BE2C (cell line): ENCODE measurements at regions not wholly inside any gene's neighbourhood (a gene's known extent, or its start where the extent isn't known, plus 50 kb on each side); places are given as distances from the start of the nearest gene placed in this dataset.

Experiments used
- DNase-seq: peaks from one replicate; pipeline ENCODE4 v3.0.0-alpha.2; 2020
- H3K27me3 ChIP-seq: fragments of 250-450 bp; sonication (Bioruptor Pico); 2 replicates; pipeline ENCODE4 v1.5.1; 2020; ENCODE audit warnings: mild to moderate bottlenecking
- H3K36me3 ChIP-seq: fragments of 250-450 bp; sonication (Bioruptor Pico); 2 replicates; pipeline ENCODE4 v1.5.1; 2020; ENCODE audit warnings: mild to moderate bottlenecking
- H3K4me1 ChIP-seq: fragments of 250-450 bp; sonication (Bioruptor Pico); 2 replicates; pipeline ENCODE4 v1.5.1; 2020
- H3K4me3 ChIP-seq: 2 replicates; pipeline ENCODE4 v1.5.1; 2011; ENCODE audit warnings: low read depth, low read length
- H3K9me3 ChIP-seq: fragments of 250-450 bp; sonication (Bioruptor Pico); 2 replicates; pipeline ENCODE4 v1.5.1; 2020
- TF ChIP-seq, protein P1 (sequence below): IDR thresholded peaks from 2 replicates; pipeline ENCODE4 v1.5.1; 2012; ENCODE audit warnings: mild to moderate bottlenecking, low read depth, low read length

GRCh38 chr3:117914540-117915100 is 1120.0 kb downstream of the IGSF11 start:
- H3K4me1 ChIP-seq = peaks cover 56% of the 10 kb centered on the region
- no peaks in the 10 kb centered on the region for H3K36me3 ChIP-seq
- H3K4me3 ChIP-seq = peak overlapping the region; percentile 25
- TF ChIP-seq, protein P1, sequence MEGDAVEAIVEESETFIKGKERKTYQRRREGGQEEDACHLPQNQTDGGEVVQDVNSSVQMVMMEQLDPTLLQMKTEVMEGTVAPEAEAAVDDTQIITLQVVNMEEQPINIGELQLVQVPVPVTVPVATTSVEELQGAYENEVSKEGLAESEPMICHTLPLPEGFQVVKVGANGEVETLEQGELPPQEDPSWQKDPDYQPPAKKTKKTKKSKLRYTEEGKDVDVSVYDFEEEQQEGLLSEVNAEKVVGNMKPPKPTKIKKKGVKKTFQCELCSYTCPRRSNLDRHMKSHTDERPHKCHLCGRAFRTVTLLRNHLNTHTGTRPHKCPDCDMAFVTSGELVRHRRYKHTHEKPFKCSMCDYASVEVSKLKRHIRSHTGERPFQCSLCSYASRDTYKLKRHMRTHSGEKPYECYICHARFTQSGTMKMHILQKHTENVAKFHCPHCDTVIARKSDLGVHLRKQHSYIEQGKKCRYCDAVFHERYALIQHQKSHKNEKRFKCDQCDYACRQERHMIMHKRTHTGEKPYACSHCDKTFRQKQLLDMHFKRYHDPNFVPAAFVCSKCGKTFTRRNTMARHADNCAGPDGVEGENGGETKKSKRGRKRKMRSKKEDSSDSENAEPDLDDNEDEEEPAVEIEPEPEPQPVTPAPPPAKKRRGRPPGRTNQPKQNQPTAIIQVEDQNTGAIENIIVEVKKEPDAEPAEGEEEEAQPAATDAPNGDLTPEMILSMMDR = peak; percentile 12; the same call in 1 of the 2 replicates
- H3K27me3 ChIP-seq = no peaks in the 10 kb centered on the region
- H3K9me3 ChIP-seq = no peaks in the 10 kb centered on the region
- DNase-seq = peak; percentile 74

GRCh38 chr3:117916839-117917238 is 1117.8 kb downstream of the IGSF11 start:
- no peak for DNase-seq
- Histone ChIP-seq H3K4me1 (peaks cover 66% of the 10 kb centered on the region), H3K27me3 (no peaks in the 10 kb centered on the region), H3K9me3 (no peaks in the 10 kb centered on the region), H3K36me3 (peaks cover 3% of the 10 kb centered on the region; the same call in 1 of the 2 replicates), H3K4me3 (no peak overlapping the region)
- TF ChIP-seq, protein P1 = no peak

DNA sequence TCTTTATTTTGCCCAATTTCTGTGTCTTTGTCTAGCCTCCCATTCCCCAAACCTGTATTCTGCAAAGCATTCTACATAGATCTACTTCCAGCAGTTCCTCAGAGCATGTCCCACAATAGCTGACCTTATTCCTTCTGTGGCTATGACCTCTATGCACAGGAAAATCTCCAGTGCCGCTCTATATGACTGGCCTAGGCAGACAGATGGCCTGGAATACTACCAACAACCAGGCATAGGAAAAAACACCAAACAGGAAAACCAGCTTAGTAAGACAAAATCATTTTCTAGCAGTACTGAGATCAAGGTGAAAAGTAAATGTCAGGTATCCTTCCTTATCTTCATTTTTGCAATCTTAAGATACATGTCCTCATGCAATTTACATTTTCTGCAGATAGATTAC is 1115.0 kb downstream of the IGSF11 start:
- H3K4me3 ChIP-seq = no peak overlapping the region
- no peak for DNase-seq
- H3K36me3 ChIP-seq = peaks cover 7% of the 10 kb centered on the region
- no peaks in the 10 kb centered on the region for H3K27me3 ChIP-seq
- TF ChIP-seq, protein P1 = no peak
- H3K9me3 ChIP-seq = no peaks in the 10 kb centered on the region
- peaks cover 50% of the 10 kb centered on the region for H3K4me1 ChIP-seq

GRCh38 chr3:117920253-117920898 is 1114.3 kb downstream of the IGSF11 start:
- H3K36me3 ChIP-seq = peaks cover 7% of the 10 kb centered on the region
- no peak overlapping the region for H3K4me3 ChIP-seq
- DNase-seq = no peak
- no peaks in the 10 kb centered on the region for H3K27me3 ChIP-seq
- H3K9me3 ChIP-seq = no peaks in the 10 kb centered on the region
- TF ChIP-seq, protein P1 = no peak
- peaks cover 50% of the 10 kb centered on the region for H3K4me1 ChIP-seq

GRCh38 chr3:117921411-117921810 is 1113.2 kb downstream of the IGSF11 start:
- H3K36me3 ChIP-seq = peaks cover 7% of the 10 kb centered on the region
- no peak for DNase-seq
- no peaks in the 10 kb centered on the region for H3K9me3 ChIP-seq
- no peak overlapping the region for H3K4me3 ChIP-seq
- TF ChIP-seq, protein P1 = no peak
- H3K4me1 ChIP-seq = peaks cover 44% of the 10 kb centered on the region
- no peaks in the 10 kb centered on the region for H3K27me3 ChIP-seq

DNA sequence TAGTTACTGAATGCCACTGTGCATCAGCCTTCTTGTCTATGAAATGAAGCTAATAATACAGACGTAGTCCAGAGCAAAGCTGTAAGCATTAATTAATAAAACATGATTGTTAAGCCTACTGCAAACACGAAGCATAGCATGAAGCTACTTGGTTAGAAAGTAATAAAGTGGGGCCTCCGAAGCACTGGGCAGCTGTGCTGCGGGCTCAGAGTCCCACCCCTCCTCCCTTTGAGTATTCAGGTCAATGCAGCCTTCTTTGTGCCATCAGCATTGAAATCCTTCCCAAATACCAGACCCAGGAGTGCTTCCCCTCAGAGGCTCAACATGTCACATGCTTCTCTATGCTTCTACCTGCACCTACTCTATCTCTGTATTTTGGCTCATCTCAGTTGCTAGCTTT is 1112.6 kb downstream of the IGSF11 start:
- no peaks in the 10 kb centered on the region for H3K27me3 ChIP-seq
- H3K4me3 ChIP-seq = no peak overlapping the region
- no peaks in the 10 kb centered on the region for H3K9me3 ChIP-seq
- H3K36me3 ChIP-seq = peaks cover 7% of the 10 kb centered on the region
- peaks cover 40% of the 10 kb centered on the region for H3K4me1 ChIP-seq
- DNase-seq = peak; percentile 25
- TF ChIP-seq, protein P1 = no peak
